K562 (cell line): ENCODE measurements at regions not wholly inside any gene's neighbourhood (a gene's known extent, or its start where the extent isn't known, plus 50 kb on each side); places are given as distances from the start of the nearest gene placed in this dataset.

ENCODE experiments used
- ATAC-seq: fragments of 200-7000 bp; cut with Tn5 transposase; 3 replicates; pipeline ENCODE4 v1.9.1; 2020; ENCODE audit warnings: moderate library complexity
- BruUV-seq: library from RNA; stranded (reverse); fragments of 400-500 nt; replicated peaks from 2 replicates; lab custom pipeline; 2021; lab: Mats Ljungman, UMichigan
- CTCF ChIA-PET: fragments of 300-600 bp; formaldehyde crosslinking; extraction: SDS; loops from one replicate; lab custom pipeline; 2021; ENCODE audit warnings: low intra/inter-chr PET ratio; lab: Yijun Ruan, JAX
- POLR2A ChIA-PET: fragments of 300-600, 350-650 bp; sonication (Branson Sonifier 250); formaldehyde crosslinking; extraction: SDS; loops from one replicate; lab custom pipeline; 2021; ENCODE audit warnings: antibody characterized with exemption, inconsistent platforms; lab: Yijun Ruan, JAX
- DNase-seq, 4 experiments: peaks; one replicate each; pipeline versions ENCODE4 v3.0.0 to v3.0.0-alpha.2; 2011 to 2018; ENCODE audit warnings: low spot score in 3 of 4, mixed read lengths in 3 of 4; ENCODE audit errors: extremely low read depth in 1 of 4
- FAIRE-seq: peaks from 2 replicates; lab custom pipeline; 2011; peaks lifted over from hg19 to GRCh38; lab: Jason Lieb, UNC
- H2AFZ ChIP-seq: 2 replicates; pipeline ENCODE4 v1.6.0; 2011; ENCODE audit warnings: low read depth, low read length, control low read depth, inconsistent platforms
- H3K27ac ChIP-seq: fragments of 200-600 bp; 3 replicates; pipeline ENCODE4 v1.8.0; 2011; ENCODE audit warnings: low read depth, mild to moderate bottlenecking, control low read depth, inconsistent platforms, low read length, moderate library complexity, mixed read lengths; ENCODE audit errors: extremely low read depth
- H3K27me3 ChIP-seq, 2 experiments: fragments of 300-600 bp in 1 of 2; 2 replicates in 1 of 2; 3 replicates in 1 of 2; pipeline versions ENCODE4 v1.6.0 to v1.8.0; 2011; ENCODE audit warnings: inconsistent platforms in 2 of 2, low read length in 2 of 2, mild to moderate bottlenecking in 1 of 2, mixed read lengths in 1 of 2, moderate library complexity in 1 of 2; ENCODE audit not compliant: control insufficient read depth in 2 of 2, insufficient read depth in 2 of 2
- H3K36me3 ChIP-seq: fragments of 300-600 bp; 3 replicates; pipeline ENCODE4 v1.8.0; 2011; ENCODE audit warnings: mild to moderate bottlenecking, low read length, inconsistent platforms; ENCODE audit not compliant: control insufficient read depth, insufficient read depth
- H3K4me1 ChIP-seq, 2 experiments: fragments of 200-600 bp in 1 of 2; replicated peaks in 1 of 2; 2 replicates in 1 of 2; 3 replicates in 1 of 2; pipeline versions ENCODE4 v1.5.1 to v1.8.0; 2011; ENCODE audit warnings: inconsistent platforms in 2 of 2, low read length in 2 of 2, mild to moderate bottlenecking in 1 of 2, mixed read lengths in 1 of 2, moderate library complexity in 1 of 2; ENCODE audit not compliant: control insufficient read depth in 2 of 2, insufficient read depth in 2 of 2
- H3K4me2 ChIP-seq: 2 replicates; pipeline ENCODE4 v1.6.1; 2011; ENCODE audit warnings: low read length, control low read depth, inconsistent platforms, mixed read lengths; ENCODE audit not compliant: insufficient read depth
- H3K4me3 ChIP-seq: fragments of 200-600 bp; sonication (generic), shearing (Covaris generic); 2 replicates; pipeline ENCODE4 v1.5.1; 2016; ENCODE audit warnings: control low read depth, inconsistent platforms
- H3K79me2 ChIP-seq: fragments of 200-600 bp; 3 replicates; pipeline ENCODE4 v1.8.0; 2011; ENCODE audit warnings: low read length, inconsistent platforms; ENCODE audit not compliant: control insufficient read depth, insufficient read depth
- H3K9ac ChIP-seq, 2 experiments: 2 replicates each; pipeline versions ENCODE4 v1.6.0 to v1.6.1; 2011; ENCODE audit warnings: low read depth in 2 of 2, low read length in 2 of 2, control low read depth in 1 of 2, inconsistent platforms in 1 of 2, mild to moderate bottlenecking in 1 of 2, mixed read lengths in 1 of 2; ENCODE audit not compliant: insufficient read depth in 1 of 2
- H3K9me1 ChIP-seq: one replicate; pipeline ENCODE4 v1.6.0; 2011; ENCODE audit warnings: inconsistent platforms, mild to moderate bottlenecking, low read length, moderate library complexity; ENCODE audit not compliant: control insufficient read depth, insufficient read depth
- H3K9me3 ChIP-seq: replicated peaks from 2 replicates; pipeline ENCODE4 v1.5.1; 2011; ENCODE audit warnings: low read depth, low read length, inconsistent platforms; ENCODE audit not compliant: control insufficient read depth, insufficient read depth
- H4K20me1 ChIP-seq: replicated peaks from 2 replicates; pipeline ENCODE4 v1.6.1; 2011; ENCODE audit warnings: low read length, inconsistent platforms, mixed read lengths; ENCODE audit not compliant: control insufficient read depth, insufficient read depth
- ATF3 ChIP-seq, 2 experiments: fragments of 450-650 bp in 1 of 2; sonication (generic) in 1 of 2; formaldehyde crosslinking in 1 of 2; IDR thresholded peaks in 1 of 2; conservative IDR thresholded peaks in 1 of 2; 2 replicates each; pipeline versions ENCODE4 v1.6.1 to v1.8.1; 2016 to 2023; ENCODE audit warnings: mild to moderate bottlenecking in 2 of 2, moderate library complexity in 2 of 2, inconsistent platforms in 1 of 2, missing genetic modification reagents in 1 of 2
- CBFB ChIP-seq: sonication (generic); formaldehyde crosslinking; IDR thresholded peaks from 2 replicates; pipeline ENCODE4 v1.4.0; 2020; ENCODE audit warnings: mild to moderate bottlenecking, missing genetic modification reagents
- GTF2E2 ChIP-seq: fragments of 200-800 bp; sonication (Bioruptor generic); IDR thresholded peaks from 2 replicates; pipeline ENCODE4 v1.6.1; 2016; ENCODE audit warnings: missing genetic modification characterization, missing compliant biosample characterization
- JUN ChIP-seq, 2 experiments: sonication (generic) in 1 of 2; formaldehyde crosslinking in 1 of 2; IDR thresholded peaks; 2 replicates each; pipeline versions ENCODE4 v1.6.1 to v1.8.0; 2012 to 2022; ENCODE audit warnings: borderline replicate concordance in 2 of 2, mild to moderate bottlenecking in 2 of 2, improper control_type of control experiment in 1 of 2, low read depth in 1 of 2, low read length in 1 of 2, missing genetic modification reagents in 1 of 2
- KLF6 ChIP-seq: fragments of 250-450 bp; sonication (Bioruptor Pico); IDR thresholded peaks from 2 replicates; pipeline ENCODE4 v1.4.0; 2020; ENCODE audit warnings: mild to moderate bottlenecking, moderate library complexity, borderline replicate concordance
- SPI1 ChIP-seq: IDR thresholded peaks from 2 replicates; pipeline ENCODE4 v1.6.1; 2011; ENCODE audit warnings: low read depth, low read length, control low read depth, borderline replicate concordance
- SRSF1 ChIP-seq: fragments of 200-400 bp; formaldehyde crosslinking; IDR thresholded peaks from 2 replicates; pipeline ENCODE4 v1.6.1; 2017; ENCODE audit warnings: mild to moderate bottlenecking, low read depth, low read length, moderate library complexity
- STAT5A ChIP-seq: IDR thresholded peaks from 2 replicates; pipeline ENCODE4 v1.6.1; 2012; ENCODE audit warnings: low read length, inconsistent platforms, borderline replicate concordance
- ZFP36 ChIP-seq: fragments of 150-350 bp; IDR thresholded peaks from 2 replicates; pipeline ENCODE4 v1.6.1; 2018; ENCODE audit warnings: low read length, low read depth; ENCODE audit not compliant: partially characterized antibody
- ZSCAN32 ChIP-seq: fragments of 450-650 bp; formaldehyde crosslinking; IDR thresholded peaks from 2 replicates; pipeline ENCODE4 v1.4.0; 2020; ENCODE audit warnings: mild to moderate bottlenecking, moderate library complexity
- WGBS: fragments of 100-300 bp; shearing (Covaris generic); methylation state at CpG from one replicate; pipeline ENCODE4 v1.1.6; 2016; ENCODE audit warnings: low coverage, mixed read lengths; ENCODE audit not compliant: insufficient coverage; ENCODE audit errors: missing lambda C conversion rate; 5-methylcytosine and 5-hydroxymethylcytosine counted together
- in situ Hi-C: fragments of 300-500 bp; cut with MboI; formaldehyde crosslinking; loops from 4 replicates; pipeline ENCODE4 v1.15.0; 2018; ENCODE audit warnings: inconsistent platforms, mixed read lengths
- intact Hi-C: fragments of 100-400 bp; cut with micrococcal nuclease; formaldehyde crosslinking; loops from 2 replicates; pipeline ENCODE4 v1.14.2; 2022

GRCh38 chr2:42854207-42854818 is 61.9 kb upstream of the HAAO start:
- intact Hi-C loops = loop anchor here (10.0 kb wide), 2 partner anchors 630 to 690 kb away; no protein-coding TSS in a partner anchor
- no TSS peak for BruUV-seq
- TF ChIP-seq ZFP36 = peak; percentile 64
- TF ChIP-seq GTF2E2 (tag) = no peak
- ATAC-seq (no peak), FAIRE-seq (no peak), DNase-seq (no peak)
- no peak overlapping the region for H3K27ac ChIP-seq
- CTCF ChIA-PET = no interaction called here
- H3K36me3 ChIP-seq = no peaks in the 10 kb centered on the region
- H3K9ac ChIP-seq = 0 out of 4 replicates have a peak overlapping the region, but pooled peaks of 1 of the 2 experiments have one; percentile 6
- H3K9me1 ChIP-seq = no peaks in the 10 kb centered on the region
- no peak overlapping the region for H3K4me3 ChIP-seq
- H4K20me1 ChIP-seq = no peaks in the 10 kb centered on the region
- in situ Hi-C loops = loop anchor here (10.0 kb wide), 1 partner anchor 630 kb away; no protein-coding TSS in a partner anchor
- peaks cover 0 to 8% of the 10 kb centered on the region in 2 experiments; a peak in 2 of 5 replicates for H3K4me1 ChIP-seq
- POLR2A ChIA-PET = no interaction called here
- 68% methylated on average over 11 of the region's 16 CpGs for WGBS
- H2AFZ ChIP-seq = no peak overlapping the region
- H3K9me3 ChIP-seq = no peaks in the 10 kb centered on the region
- no peaks in the 10 kb centered on the region for H3K27me3 ChIP-seq
- no peak overlapping the region for H3K4me2 ChIP-seq
- no peaks in the 10 kb centered on the region for H3K79me2 ChIP-seq

- BruUV-seq = no TSS peak
- H3K27me3 ChIP-seq = no peaks in the 10 kb centered on the region
- no peaks in the 10 kb centered on the region for H3K9me3 ChIP-seq
- H3K4me2 ChIP-seq = no peak overlapping the region
- no peak overlapping the region for H3K9ac ChIP-seq
- no peaks in the 10 kb centered on the region for H3K9me1 ChIP-seq
- in situ Hi-C loops = loop anchor here (10.0 kb wide), 1 partner anchor 631 kb away; no protein-coding TSS in a partner anchor
- ATAC-seq (no peak), FAIRE-seq (no peak), DNase-seq (no peak)
- CTCF ChIA-PET = no interaction called here
- H3K27ac ChIP-seq = no peak overlapping the region
- POLR2A ChIA-PET = interaction anchor here (0.6 kb wide), 1 partner anchor 371 kb away, joined by 3 read pairs; no protein-coding TSS in a partner anchor
- intact Hi-C loops = loop anchor here (10.0 kb wide), 2 partner anchors 631 to 691 kb away; no protein-coding TSS in a partner anchor
- no peaks in the 10 kb centered on the region for H3K79me2 ChIP-seq
- WGBS = 55% methylated on average over 12 of the region's 12 CpGs
- H3K4me1 ChIP-seq = peaks cover 0 to 8% of the 10 kb centered on the region in 2 experiments; a peak in 2 of 5 replicates
- H4K20me1 ChIP-seq = no peaks in the 10 kb centered on the region
- no peaks in the 10 kb centered on the region for H3K36me3 ChIP-seq
- no peak overlapping the region for H3K4me3 ChIP-seq
- H2AFZ ChIP-seq = no peak overlapping the region
- TF ChIP-seq ATF3 (IDR thresholded peaks at IDR 0.05) (no peak), ATF3 (CRISPR knock-in tag; conservative IDR thresholded peaks at IDR 0.05) (no peak), KLF6 (no peak), STAT5A (no peak), JUN (IDR thresholded peaks at IDR 0.05; ENCODE audit: borderline replicate concordance, low read depth, low read length) (no peak), JUN (CRISPR knock-in tag; IDR thresholded peaks at IDR 0.05; ENCODE audit: borderline replicate concordance) (no peak), SRSF1 (no peak), SPI1 (no peak), CBFB (CRISPR knock-in tag) (no peak), ZSCAN32 (CRISPR knock-in tag) (no peak)
Measured at GRCh38 chr2:42853549-42854206, 61.3 kb upstream of the HAAO start.
